Adrenal gland (tissue), 5 donors: ENCODE measurements at regions not wholly inside any gene's neighbourhood (a gene's known extent, or its start where the extent isn't known, plus 50 kb on each side); places are given as distances from the start of the nearest gene placed in this dataset.

ENCODE experiments used
- POLR2A ChIP-seq, 2 donors: fragments of 450-650 bp; IDR thresholded peaks; one replicate each; pipeline ENCODE4 v1.6.1; 2017; ENCODE audit warnings: antibody characterized with exemption in 2 of 2, mild to moderate bottlenecking in 2 of 2, moderate library complexity in 1 of 2
- TF ChIP-seq, protein P1 (sequence below), 6 experiments: fragments of 450-650 bp in 4 of 6; fragments of 200-600 bp in 2 of 6; sonication (generic) in 1 of 6; IDR thresholded peaks; 1 replicate in 5 of 6; 2 replicates in 1 of 6; pipeline versions ENCODE4 v1.5.1 to v1.8.0; 2016 to 2021; ENCODE audit warnings: antibody characterized with exemption in 6 of 6, mild to moderate bottlenecking in 2 of 6, moderate library complexity in 1 of 6
- donor health status: DM: no; HTN: no; CAD: no.

DNA sequence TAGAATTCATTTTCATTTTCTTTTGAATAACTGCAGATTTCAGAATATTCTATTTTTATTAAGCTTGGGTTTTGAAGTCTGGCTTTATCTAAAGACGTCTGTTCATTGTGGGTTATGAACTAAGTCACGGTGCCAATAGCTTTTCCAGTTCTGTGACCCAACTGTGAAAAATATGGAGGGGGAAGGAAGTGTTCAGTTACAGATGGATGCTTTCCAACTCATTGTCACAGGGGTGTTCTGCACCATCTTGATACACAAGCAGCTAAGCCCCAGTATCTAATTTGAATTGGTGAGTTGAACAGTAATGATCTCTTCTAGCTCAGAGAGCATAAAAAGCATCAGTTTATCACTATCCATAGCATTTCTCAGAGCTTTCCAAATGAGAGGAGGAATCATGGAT, 710.6 kb downstream of the EDEM1 start:
- TF ChIP-seq, protein P1, sequence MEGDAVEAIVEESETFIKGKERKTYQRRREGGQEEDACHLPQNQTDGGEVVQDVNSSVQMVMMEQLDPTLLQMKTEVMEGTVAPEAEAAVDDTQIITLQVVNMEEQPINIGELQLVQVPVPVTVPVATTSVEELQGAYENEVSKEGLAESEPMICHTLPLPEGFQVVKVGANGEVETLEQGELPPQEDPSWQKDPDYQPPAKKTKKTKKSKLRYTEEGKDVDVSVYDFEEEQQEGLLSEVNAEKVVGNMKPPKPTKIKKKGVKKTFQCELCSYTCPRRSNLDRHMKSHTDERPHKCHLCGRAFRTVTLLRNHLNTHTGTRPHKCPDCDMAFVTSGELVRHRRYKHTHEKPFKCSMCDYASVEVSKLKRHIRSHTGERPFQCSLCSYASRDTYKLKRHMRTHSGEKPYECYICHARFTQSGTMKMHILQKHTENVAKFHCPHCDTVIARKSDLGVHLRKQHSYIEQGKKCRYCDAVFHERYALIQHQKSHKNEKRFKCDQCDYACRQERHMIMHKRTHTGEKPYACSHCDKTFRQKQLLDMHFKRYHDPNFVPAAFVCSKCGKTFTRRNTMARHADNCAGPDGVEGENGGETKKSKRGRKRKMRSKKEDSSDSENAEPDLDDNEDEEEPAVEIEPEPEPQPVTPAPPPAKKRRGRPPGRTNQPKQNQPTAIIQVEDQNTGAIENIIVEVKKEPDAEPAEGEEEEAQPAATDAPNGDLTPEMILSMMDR (IDR thresholded peaks at IDR 0.05) = no peak
- TF ChIP-seq POLR2A (IDR thresholded peaks at IDR 0.05) = no peak
